HS-27A (cell line): ENCODE measurements at regions not wholly inside any gene's neighbourhood (a gene's known extent, or its start where the extent isn't known, plus 50 kb on each side); places are given as distances from the start of the nearest gene placed in this dataset.

Experiments used
- DNase-seq: peaks from one replicate; pipeline ENCODE4 v3.0.0-alpha.2; 2012; ENCODE audit warnings: low read depth, missing footprints

DNA sequence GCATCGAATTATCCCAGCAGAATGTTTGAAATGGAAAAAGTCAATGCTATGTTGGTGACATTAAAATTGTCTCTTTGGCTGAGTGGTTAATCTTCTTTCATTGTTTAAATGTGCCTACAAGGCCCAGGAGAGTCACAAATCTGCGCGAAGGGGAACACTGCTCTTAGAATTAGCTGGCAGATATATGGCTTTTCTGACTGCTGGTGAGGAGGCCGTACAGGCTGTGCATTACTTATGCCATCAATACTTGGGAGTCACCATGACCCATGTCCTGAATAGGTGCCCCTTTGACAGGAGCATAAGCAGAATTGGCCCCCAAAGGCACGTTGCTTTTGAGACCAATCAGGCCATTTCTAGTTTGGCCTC, 521.5 kb downstream of the FUT8 start:
- no peak for DNase-seq

DNA sequence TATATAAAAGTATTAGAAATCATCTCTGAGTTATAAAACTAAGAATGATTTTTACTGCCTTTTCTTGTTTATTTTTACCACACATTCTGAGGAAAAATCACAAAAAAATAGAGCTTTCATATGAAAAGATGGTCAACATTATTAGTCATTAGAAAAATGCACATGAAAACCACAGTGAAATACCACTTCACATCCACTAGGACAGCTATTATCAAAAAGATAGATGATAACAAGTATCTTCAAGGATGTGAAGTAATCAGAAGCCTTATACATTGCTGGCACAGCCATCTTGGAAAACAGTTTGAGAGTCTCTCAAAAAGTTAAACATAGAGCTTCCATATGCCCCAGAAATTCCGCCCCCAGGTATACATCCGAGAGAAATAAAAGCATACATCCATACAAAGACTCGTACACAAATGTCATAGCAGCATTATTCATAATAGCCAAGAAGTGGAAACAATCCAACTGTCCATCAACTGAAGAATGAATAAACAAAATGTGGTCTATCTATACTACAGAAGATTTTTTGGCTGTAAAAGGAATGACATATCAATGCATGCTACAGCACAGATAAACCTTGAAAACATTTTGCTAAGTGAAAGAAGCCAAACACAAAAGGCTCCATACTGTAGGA, 523.9 kb downstream of the FUT8 start:
- DNase-seq: no peak

DNA sequence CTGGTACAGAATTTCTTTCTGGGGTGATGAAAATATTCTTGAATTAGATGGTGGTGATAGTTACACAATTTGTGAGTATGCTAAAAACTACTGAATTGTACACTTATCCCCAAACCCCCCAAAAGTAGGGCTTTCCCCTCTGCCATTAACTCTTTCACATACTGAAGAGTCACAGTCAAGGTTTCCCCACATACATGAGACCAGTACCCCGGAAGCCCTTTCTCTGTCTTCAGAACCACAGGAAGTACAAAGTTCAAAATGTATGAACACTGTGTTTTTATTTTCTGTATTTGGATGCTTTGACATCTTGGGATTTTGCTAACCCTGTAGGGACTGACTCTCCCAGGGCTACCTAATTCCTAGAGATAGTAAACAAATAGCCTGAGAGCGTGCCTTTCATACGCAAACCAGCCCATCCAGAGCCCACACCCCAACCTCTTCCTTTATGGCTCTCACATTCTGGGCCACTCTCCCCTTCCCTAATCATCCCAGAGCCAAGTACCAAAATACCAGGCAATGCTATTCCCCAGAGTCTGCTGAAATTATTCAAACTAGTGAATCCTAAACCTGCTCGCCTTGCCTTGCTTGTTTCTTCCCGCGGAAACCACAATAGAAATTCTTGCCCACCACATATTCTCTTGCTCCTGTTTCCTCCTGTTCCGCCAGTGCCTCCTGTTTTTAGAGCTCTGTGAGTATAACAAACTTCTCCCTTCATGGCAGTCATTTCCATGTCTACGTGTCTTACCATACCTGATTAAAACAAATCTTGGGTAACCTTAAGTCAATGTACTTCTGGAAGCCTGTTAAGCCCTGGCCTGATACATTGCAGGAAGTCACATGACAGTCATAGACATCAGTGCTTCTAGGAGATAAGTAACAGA, 524.8 kb downstream of the FUT8 start:
- DNase-seq: no peak

DNA sequence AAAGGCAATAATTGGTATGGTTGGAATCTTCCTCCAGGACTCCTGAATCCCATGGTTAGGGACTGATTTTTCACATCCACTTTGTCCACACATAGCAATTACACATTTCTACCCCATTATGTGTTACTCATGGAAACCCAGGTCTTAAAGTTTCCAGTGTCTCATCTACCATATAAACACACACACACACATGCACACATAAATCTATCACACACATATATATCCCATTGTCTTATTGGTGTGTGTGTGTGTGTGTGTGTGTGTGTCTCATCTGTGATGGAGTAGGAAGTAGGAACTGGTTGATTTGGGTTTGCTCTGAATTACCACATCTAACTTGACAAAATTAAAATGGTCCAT, 525.4 kb downstream of the FUT8 start:
- no peak for DNase-seq

DNA sequence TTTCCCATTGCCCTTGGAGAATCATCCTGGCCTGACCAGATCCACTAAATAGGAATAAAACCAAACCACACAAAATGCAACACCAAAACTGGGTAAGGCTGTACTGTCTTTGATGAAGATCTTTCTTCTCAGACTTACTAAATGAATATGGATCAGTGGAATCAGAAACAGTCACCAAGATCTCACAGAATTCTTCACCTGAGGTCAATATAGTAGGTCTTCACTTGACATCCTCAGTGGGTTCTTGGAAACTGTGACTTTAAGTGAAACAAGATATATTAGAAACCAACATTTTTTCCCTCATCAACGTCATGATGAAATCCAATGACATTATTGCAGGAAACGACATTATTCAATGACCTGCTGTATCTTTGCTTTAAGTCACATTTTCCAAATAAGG, 526.2 kb downstream of the FUT8 start:
- DNase-seq: no peak

DNA sequence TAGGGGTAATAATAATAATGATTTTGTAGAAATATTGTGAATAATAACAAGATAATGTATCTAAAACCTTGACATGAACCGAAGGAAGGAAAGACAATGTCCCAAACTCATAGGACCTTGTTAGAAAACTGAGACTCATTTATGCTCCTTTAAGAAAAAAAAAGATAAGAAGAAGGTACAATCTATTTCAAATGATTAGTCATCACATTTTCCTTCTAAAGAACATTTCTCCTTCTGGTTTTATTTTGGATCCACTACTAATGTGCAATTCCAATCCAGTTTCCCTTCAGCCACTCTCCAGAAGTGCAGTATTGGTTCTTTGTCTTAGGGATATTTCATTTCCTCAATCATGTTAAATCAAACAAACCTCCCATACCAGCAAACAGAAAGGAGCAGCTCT, 526.7 kb downstream of the FUT8 start:
- DNase-seq: no peak

DNA sequence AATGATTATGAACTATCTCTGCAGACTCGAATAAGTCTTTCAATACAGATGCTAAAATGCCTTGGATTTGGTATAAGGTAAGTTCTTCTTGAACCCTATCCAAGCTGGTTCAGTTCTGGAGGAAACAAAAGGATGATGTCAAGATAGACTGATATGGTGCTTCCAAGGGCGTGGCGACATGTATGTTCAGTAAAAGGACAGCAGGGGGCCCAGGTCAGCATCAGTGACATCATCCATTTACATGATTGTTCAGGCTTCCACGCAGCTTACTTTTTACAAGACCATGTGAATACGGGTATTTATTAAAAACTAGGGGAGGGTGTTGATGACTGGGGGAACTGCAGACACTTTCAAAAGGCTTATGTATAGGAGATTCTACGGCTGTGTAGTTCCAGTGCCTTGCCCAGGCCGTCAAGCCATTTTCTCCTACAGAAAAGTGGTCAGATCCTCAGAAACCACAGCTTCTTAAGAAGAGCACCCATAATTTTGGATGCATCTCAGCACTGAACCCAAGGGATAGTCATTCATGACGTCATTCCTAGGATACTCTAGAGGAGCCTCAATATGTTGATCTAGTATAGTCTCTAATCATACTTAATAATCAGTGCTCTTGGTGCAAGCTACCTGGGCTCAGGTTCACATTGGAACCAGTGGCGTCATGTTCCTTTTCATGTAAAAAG, 527.7 kb downstream of the FUT8 start:
- DNase-seq: no peak

DNA sequence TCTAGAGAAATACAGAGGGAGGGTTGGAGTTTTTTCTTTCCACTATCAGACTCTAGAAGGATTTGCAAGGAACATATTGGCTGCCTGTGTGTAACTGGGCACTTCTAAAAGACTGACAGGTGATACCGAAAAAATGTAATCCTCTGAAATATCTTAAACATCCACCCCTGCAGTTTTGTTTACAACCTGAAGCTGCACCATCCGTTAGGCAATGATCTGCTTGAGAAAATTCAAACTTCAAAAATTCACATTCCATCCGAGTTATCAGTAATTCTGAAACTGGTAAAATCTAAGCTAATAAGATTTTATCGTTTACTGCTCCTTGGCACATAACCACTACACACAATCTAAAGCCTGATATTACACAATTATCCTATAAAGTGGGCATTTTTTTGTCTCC, 528.6 kb downstream of the FUT8 start:
- DNase-seq: no peak

DNA sequence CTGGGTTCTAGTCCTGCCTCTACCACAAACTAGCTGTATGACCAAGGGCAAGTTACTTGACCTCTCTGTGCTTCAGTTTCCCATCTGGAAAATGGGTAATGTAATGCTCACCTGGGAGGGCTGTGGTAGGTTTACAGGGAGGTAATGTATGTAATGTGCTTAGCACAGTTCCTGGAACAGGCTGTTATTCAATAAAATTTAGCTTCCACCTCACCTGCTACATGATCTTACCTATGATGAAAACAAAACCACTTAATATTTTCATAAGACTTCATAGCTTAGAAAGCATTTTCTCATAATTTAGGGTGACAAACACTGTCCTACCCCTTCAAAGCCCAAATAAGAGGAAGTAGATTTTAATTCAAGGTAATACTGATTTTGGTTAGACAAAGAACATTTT, 530.6 kb downstream of the FUT8 start:
- no peak for DNase-seq

DNA sequence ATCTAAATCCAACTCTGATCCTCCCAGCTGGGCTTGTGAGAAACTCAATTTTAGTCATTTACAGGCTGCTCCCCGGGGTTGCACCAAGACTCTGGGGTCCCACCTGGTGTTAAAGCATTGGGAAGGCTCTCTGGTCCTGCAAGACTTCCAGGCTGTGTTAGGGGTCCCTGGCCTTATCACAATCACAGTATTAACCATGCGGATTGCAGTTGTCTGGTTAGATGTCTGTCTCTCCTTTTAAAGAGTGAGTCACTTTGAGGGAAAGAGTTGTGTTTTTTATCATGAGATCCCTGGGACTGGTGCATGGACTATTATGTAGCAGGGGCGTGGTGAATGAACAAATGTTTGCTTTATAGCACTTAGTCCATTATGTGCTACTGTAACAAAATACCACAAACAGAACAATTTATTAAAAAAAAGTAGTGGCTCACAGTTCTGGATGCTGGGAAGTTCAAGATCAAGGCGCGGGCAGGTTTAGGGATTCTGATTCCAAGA, 531.4 kb downstream of the FUT8 start:
- DNase-seq: no peak

DNA sequence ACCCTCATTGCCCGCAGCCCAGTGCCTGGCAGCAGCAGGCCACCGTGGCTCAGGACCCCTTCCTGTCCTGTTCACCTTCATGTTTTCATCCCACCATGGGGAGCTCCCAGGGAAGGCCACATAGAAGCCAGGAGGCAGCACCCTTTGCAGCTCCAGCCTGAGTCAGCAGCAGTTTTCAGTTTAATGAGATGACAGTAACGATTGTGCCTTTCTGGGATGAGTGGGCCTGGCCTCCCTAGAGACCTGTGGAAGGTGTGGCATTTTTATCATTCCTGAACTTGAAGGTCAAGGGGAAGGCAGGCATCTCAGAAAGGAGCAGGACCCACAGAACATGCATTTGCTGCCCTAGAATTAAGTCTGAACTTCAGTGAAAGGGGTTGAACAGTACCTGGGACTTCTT, 532.8 kb downstream of the FUT8 start:
- no peak for DNase-seq

DNA sequence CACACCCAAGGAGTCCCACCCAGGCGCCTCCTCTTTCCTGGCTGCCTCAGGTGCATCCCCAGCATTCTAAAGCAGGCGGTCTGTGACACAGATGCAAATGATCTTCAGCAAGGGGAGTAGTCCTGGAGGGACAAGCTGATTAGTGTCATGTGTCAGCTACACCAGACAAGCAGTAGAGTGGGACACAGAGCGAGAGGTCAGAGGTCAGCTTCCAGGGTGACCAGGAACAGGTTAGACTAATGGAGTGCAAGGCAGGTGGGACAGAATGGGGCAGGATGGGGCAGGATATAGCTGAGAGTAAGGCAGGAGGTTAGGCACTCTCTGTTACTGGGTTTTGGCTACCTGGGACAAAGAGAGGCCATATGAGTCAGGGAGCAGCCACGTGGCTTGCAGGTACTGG, 534.0 kb downstream of the FUT8 start:
- DNase-seq: no peak

DNA sequence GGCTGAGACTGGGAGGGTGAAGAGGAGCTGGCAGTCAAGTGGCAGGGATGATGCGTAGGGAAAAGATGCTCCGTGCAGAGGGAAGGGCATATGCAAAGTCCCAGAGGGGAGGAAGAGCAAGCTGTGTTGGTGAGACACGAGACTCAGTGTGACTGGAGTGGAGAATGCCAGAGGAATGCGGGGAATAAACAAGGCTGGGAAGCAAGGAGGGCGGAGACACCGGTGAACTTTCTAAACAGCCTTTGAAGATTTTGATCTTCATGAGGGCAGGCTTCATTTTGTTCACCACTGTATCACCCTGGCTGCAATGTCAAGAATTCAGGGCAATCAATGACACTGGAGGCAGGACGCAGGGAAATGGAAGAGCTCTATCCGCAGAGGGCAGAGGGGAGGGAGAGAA, 535.8 kb downstream of the FUT8 start:
- no peak for DNase-seq

DNA sequence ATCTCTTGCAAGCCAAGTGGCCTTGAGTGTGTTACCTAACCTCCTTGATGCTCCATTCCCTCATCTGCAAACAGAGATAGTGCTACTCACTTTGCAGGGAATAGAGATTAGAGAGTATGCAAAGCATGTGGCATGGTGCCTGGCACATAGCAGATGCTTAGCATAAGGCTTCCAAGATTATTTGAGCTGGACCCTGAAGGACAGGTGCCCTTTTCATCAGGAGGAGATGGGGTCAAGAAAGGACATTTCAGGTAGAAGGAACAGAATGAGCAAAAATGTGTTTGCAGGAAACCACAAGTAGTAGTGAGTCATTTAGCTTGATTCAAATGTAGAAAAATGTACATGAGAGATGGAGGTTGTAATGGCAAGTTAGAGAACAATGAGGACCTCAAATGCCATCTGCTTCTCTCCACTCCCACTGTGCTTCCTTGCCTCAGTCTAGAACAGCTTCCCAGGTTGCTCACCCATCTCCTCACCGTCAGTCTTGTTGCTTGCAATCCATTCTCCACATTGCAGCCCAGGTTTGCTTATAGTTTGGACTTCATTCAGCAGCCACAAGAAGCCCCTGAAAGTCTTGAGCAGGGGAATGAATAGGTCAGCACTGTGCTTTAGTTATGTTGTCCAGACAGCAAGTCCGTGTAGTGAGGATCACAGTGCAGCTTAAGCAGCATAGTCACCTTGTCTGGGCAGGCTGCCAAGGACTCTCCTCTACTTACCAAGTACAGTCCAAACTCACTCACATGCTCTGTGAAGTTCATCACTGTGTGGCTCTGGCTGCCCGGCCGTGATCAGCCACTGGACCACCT, 536.3 kb upstream of the CCDC196 start:
- no peak for DNase-seq

DNA sequence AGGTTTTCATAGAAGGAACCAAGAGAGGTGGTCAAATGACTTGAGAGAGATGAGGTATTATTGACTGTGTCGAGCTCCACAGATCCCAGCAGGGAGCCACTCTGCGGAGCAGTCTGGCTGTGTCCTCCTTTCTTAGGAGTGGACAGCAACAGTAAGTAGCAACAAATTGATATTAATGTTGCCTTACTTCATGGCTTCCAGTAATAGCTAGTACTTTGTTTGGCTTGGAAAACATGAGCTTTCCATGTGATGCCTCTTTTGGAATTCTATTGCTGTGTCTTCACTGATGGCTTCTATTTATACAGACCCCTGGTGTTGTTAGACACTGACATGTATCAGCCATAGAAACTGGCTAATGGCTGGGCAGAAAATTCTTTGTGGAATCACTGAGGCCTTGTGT, 531.2 kb upstream of the CCDC196 start:
- no peak for DNase-seq

DNA sequence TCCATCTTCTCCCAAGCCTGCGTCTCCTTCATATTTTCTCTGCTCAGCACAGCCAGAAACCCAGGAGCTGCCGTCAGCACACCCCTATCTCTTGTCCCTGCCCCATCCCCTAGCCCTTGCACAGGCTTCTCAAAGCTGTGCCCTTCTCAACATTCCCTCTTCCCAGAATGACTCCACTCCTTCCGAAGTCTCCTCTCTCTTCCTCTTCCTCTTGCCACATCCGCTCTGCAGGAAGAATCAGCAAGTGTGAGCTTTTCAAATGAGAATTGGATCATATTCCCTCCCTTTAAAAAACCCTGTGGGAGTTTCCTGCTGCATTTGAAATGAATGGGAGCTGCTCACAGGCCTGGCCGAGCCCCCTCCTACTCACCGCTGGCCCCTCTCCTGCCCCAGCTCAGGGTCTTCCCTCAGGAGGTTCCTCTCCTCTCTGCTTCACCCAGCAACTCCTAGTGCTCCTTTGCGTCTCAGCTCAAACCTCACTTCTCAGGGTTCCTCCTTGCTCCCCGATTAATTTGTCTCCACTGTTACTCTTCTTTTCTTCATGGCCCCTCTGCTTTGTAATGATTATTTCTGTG, 528.5 kb upstream of the CCDC196 start:
- no peak for DNase-seq

DNA sequence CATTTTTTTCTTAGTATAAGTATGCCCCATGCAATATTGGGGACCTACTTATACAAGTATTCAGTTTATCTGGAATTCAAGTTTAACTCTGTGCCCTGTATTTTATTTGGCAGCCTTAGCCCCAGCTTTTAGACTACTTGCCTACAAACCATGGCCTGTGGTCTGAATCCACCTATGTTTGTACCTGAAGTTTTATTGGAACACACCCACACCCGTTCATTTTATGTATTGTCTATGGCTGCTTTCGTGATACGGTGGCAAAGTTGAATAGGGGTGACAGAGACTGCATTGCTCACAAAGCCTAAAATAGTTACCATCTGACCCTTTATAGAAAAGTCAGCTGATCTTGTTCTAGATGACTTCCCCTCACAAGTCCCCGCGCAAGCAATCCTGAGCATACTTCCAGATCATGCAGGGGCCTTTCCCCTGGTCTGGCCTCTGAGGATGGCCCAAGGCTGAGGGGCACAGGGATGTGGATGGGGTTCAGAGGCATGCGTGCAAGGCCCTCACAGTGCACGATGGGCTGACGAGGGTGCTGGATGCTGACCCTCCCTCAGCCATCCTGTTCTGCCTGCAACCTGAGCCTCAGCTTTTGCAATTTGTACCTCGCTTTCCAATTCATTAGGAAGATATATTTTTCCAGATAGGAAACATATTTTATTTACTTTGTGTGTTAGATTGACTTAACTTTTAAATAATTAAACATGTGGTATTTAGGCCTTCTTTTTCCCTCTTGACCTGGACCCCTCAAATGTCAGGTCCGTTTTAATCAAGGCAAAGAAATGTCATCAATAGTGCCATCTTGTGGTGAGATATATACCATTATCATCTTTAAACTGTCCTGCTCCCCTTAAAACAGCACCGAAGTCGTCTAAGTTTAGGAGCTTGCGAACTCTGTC, 527.3 kb upstream of the CCDC196 start:
- DNase-seq: no peak

DNA sequence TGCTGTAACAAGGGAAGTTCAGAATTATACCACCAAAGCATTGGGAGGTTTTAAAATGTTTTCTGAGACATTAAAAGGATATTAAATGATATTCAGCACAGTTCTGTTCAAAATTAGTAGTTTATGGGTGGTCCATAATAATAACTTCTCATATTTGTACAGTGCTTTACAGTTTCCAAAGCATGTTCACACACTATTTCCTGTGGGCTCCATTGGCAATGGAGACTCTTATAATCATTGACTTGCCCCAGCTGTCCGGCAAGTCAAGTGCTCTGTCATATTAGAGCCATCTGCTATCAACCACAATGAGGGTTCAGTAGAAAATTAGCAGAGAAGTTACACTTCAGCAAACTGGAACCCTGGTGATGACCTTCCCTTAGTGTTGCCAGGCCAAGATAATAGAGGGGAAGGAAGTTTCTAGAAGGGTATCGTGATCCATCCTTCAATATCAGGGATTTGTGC, 526.6 kb upstream of the CCDC196 start:
- DNase-seq: no peak

DNA sequence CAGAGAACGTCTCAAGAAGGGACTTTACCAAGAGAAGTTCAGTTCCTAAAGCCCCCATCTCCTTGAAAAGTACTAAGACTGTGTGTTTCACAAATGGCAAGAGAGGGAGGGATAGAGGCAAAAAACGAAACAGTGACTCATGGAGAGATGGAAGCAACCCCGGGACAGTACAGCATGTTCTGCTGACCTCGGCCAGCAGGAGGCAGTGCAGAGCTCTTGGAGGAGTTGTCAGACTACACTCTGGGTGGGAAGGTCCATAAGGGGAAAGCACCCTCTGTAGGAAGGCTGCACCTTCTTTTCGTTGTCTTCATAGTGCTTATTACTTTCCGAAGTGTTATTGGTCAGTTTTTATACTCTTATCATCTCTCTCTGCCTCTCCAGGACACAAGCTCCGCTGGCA, 525.2 kb upstream of the CCDC196 start:
- no peak for DNase-seq

DNA sequence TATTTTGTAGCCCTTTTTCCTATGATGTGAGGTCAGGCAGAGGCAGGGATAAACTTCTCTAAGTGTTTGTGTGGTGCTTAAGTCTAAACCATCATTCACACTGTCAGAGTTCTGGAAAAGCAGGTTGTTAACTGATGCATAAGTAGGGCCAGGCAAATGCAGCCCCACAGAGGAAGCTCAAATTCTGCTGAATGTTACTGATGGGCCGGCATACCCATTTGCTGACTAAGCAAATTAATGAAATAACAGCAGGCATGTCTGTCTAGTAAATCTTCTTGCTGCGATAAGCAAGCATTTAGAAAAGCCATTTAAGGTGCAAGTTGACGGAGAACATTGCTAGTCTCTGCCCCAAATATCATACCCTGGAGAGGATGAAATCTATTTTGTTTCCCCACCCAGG, 523.2 kb upstream of the CCDC196 start:
- DNase-seq: no peak

DNA sequence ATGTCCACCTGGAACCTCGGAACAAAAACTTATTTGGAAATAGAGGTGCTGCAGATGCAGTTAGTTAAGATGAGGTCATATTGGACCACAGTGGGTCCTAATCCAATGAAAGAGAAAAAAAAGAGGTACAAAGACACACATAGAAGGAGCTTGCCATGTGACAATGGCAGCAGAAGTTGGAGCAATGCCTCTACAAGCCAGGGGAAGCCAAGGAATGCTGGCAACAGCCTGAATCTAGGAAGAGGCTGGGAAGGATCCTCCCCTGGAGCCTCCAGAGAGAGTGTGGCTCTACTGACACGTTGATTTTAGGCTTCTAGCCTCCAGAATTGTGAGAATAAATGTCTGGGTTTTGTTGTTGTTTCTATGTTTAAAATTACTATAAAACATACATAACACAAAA, 521.8 kb upstream of the CCDC196 start:
- DNase-seq: no peak
